ENCODE measurements at regions not wholly inside any gene's neighbourhood (a gene's known extent, or its start where the extent isn't known, plus 50 kb on each side); places are given as distances from the start of the nearest gene placed in this dataset.

GRCh38 chr4:25580633-25581467, 74.8 kb upstream of the SLC34A2 start:
- DNase-seq: no peak

- no peak for DNase-seq
Measured at GRCh38 chr4:25585901-25586523, 69.6 kb upstream of the SLC34A2 start.

- DNase-seq: no peak
Measured at GRCh38 chr4:25588206-25588605, 67.4 kb upstream of the SLC34A2 start.

- no peak for DNase-seq
Measured at GRCh38 chr4:25590171-25590570, 65.5 kb upstream of the SLC34A2 start.

GRCh38 chr4:25592736-25593135, 62.9 kb upstream of the SLC34A2 start:
- no peak for DNase-seq

All from NCI-H2029 (cell line).